ENCODE measurements at regions not wholly inside any gene's neighbourhood (a gene's known extent, or its start where the extent isn't known, plus 50 kb on each side); places are given as distances from the start of the nearest gene placed in this dataset.

GRCh38 chr6:125549202-125549884 lies 200.1 kb upstream of the HEY2 start:
- no peaks in the 10 kb centered on the region for H3K36me3 Mint-ChIP-seq
- peaks cover 3% of the 10 kb centered on the region for H3K27me3 Mint-ChIP-seq (ENCODE audit: low read depth)
- no peak for TF ChIP-seq CTCF (IDR thresholded peaks at IDR 0.05; ENCODE audit: unreplicated experiment)
- no peaks in the 10 kb centered on the region for H3K9me3 Mint-ChIP-seq
- DNase-seq (ENCODE audit: low spot score in 2 of 2, unreplicated experiment in 2 of 2) = no peak
- H3K4me1 Mint-ChIP-seq = peaks cover 16% of the 10 kb centered on the region
- H3K4me3 Mint-ChIP-seq = no peak overlapping the region
- no peak overlapping the region for H3K27ac Mint-ChIP-seq

- no peak for TF ChIP-seq CTCF (IDR thresholded peaks at IDR 0.05; ENCODE audit: unreplicated experiment)
- no peak for DNase-seq (ENCODE audit: low spot score in 2 of 2, unreplicated experiment in 2 of 2)
- Mint-ChIP-seq H3K4me1 (peaks cover 23% of the 10 kb centered on the region), H3K9me3 (no peaks in the 10 kb centered on the region), H3K27me3 (ENCODE audit: low read depth) (peaks cover 3% of the 10 kb centered on the region), H3K36me3 (no peaks in the 10 kb centered on the region), H3K27ac (no peak overlapping the region), H3K4me3 (no peak overlapping the region)
Observed at GRCh38 chr6:125550892-125551291, 198.5 kb upstream of the HEY2 start.

- Mint-ChIP-seq H3K27ac (no peak overlapping the region), H3K4me1 (peaks cover 15% of the 10 kb centered on the region), H3K27me3 (ENCODE audit: low read depth) (peaks cover 3% of the 10 kb centered on the region), H3K4me3 (no peak overlapping the region), H3K36me3 (no peaks in the 10 kb centered on the region), H3K9me3 (no peaks in the 10 kb centered on the region)
- no peak for DNase-seq (ENCODE audit: low spot score in 2 of 2, unreplicated experiment in 2 of 2)
- no peak for TF ChIP-seq CTCF (IDR thresholded peaks at IDR 0.05; ENCODE audit: unreplicated experiment)
Observed at GRCh38 chr6:125552819-125553218, 196.6 kb upstream of the HEY2 start.

GRCh38 chr6:125554456-125554855 lies 195.0 kb upstream of the HEY2 start:
- peaks cover 3% of the 10 kb centered on the region for H3K27me3 Mint-ChIP-seq (ENCODE audit: low read depth)
- no peak overlapping the region for H3K27ac Mint-ChIP-seq
- DNase-seq (ENCODE audit: low spot score in 2 of 2, unreplicated experiment in 2 of 2) = no peak
- H3K9me3 Mint-ChIP-seq = no peaks in the 10 kb centered on the region
- H3K36me3 Mint-ChIP-seq = no peaks in the 10 kb centered on the region
- no peak overlapping the region for H3K4me3 Mint-ChIP-seq
- peaks cover 25% of the 10 kb centered on the region for H3K4me1 Mint-ChIP-seq
- TF ChIP-seq CTCF (IDR thresholded peaks at IDR 0.05; ENCODE audit: unreplicated experiment) = no peak

- no peak for TF ChIP-seq CTCF (IDR thresholded peaks at IDR 0.05; ENCODE audit: unreplicated experiment)
- H3K4me3 Mint-ChIP-seq = peak overlapping the region; percentile 33
Observed at GRCh38 chr6:125558241-125558843, 191.1 kb upstream of the HEY2 start.

More at GRCh38 chr6:125558241-125558843, 191.1 kb upstream of the HEY2 start:
- Mint-ChIP-seq H3K36me3 (no peaks in the 10 kb centered on the region), H3K27ac (peak overlapping the region; percentile 10), H3K9me3 (no peaks in the 10 kb centered on the region), H3K4me1 (peaks cover 25% of the 10 kb centered on the region), H3K27me3 (ENCODE audit: low read depth) (no peaks in the 10 kb centered on the region)
- DNase-seq (ENCODE audit: low spot score in 2 of 2, unreplicated experiment in 2 of 2) = no peak
